Trophoblast cell (in vitro differentiated cells and primary cell): ENCODE measurements at regions not wholly inside any gene's neighbourhood (a gene's known extent, or its start where the extent isn't known, plus 50 kb on each side); places are given as distances from the start of the nearest gene placed in this dataset.

Source experiments
- DNase-seq, 2 donors: peaks; one replicate each; pipeline ENCODE4 v3.0.0-alpha.2; 2016
- H2AFZ ChIP-seq: 2 replicates; pipeline ENCODE4 v1.6.1; 2013; ENCODE audit warnings: low read length, moderate library complexity, mild to moderate bottlenecking; ENCODE audit not compliant: insufficient read depth, poor library complexity
- H2AK5ac ChIP-seq: 2 replicates; pipeline ENCODE4 v1.6.1; 2013; ENCODE audit warnings: mild to moderate bottlenecking, low read length
- H2BK120ac ChIP-seq: 2 replicates; pipeline ENCODE4 v1.6.1; 2013; ENCODE audit warnings: low read length, mild to moderate bottlenecking, moderate library complexity; ENCODE audit not compliant: insufficient read depth, poor library complexity
- H2BK12ac ChIP-seq: 2 replicates; pipeline ENCODE4 v1.6.1; 2013; ENCODE audit warnings: mild to moderate bottlenecking, low read length, moderate library complexity
- H2BK5ac ChIP-seq: 2 replicates; pipeline ENCODE4 v1.6.1; 2013; ENCODE audit warnings: low read length, low read depth, moderate library complexity, mild to moderate bottlenecking; ENCODE audit not compliant: poor library complexity
- H3K14ac ChIP-seq: 2 replicates; pipeline ENCODE4 v1.6.1; 2013; ENCODE audit warnings: mild to moderate bottlenecking, low read length
- H3K18ac ChIP-seq: 2 replicates; pipeline ENCODE4 v1.6.1; 2013; ENCODE audit warnings: mild to moderate bottlenecking, low read length
- H3K23ac ChIP-seq: 2 replicates; pipeline ENCODE4 v1.6.1; 2013; ENCODE audit warnings: low read length
- H3K27ac ChIP-seq: 2 replicates; pipeline ENCODE4 v1.5.1; 2013; ENCODE audit warnings: low read depth, mild to moderate bottlenecking, inconsistent platforms, low read length, moderate library complexity
- H3K27me3 ChIP-seq: 2 replicates; pipeline ENCODE4 v1.6.1; 2013; ENCODE audit warnings: inconsistent platforms, mild to moderate bottlenecking, low read length, moderate library complexity; ENCODE audit not compliant: insufficient read depth
- H3K36me3 ChIP-seq, 2 experiments: 1 replicate in 1 of 2; 2 replicates in 1 of 2; pipeline ENCODE4 v1.6.1; 2013; ENCODE audit warnings: low read length in 2 of 2, mild to moderate bottlenecking in 2 of 2, moderate library complexity in 1 of 2; ENCODE audit not compliant: insufficient read depth in 2 of 2, control insufficient read depth in 1 of 2
- H3K4ac ChIP-seq: 2 replicates; pipeline ENCODE4 v1.6.1; 2013; ENCODE audit warnings: low read depth, mild to moderate bottlenecking, low read length, moderate library complexity
- H3K4me1 ChIP-seq, 2 experiments: 1 replicate in 1 of 2; 2 replicates in 1 of 2; pipeline ENCODE4 v1.6.1; 2013; ENCODE audit warnings: low read length in 2 of 2, mild to moderate bottlenecking in 2 of 2, moderate library complexity in 1 of 2; ENCODE audit not compliant: insufficient read depth in 2 of 2, control insufficient read depth in 1 of 2
- H3K4me2 ChIP-seq: 2 replicates; pipeline ENCODE4 v1.6.1; 2013; ENCODE audit warnings: inconsistent platforms, mild to moderate bottlenecking, low read length, moderate library complexity
- H3K4me3 ChIP-seq: 2 replicates; pipeline ENCODE4 v1.5.1; 2013; ENCODE audit warnings: mild to moderate bottlenecking, low read depth, low read length, inconsistent platforms
- H3K79me1 ChIP-seq: one replicate; pipeline ENCODE4 v1.6.1; 2013; ENCODE audit warnings: low read length
- H3K79me2 ChIP-seq: 2 replicates; pipeline ENCODE4 v1.6.1; 2013; ENCODE audit warnings: low read length, mild to moderate bottlenecking; ENCODE audit not compliant: control insufficient read depth, insufficient read depth, poor library complexity
- H3K9ac ChIP-seq: 2 replicates; pipeline ENCODE4 v1.6.1; 2013; ENCODE audit warnings: mild to moderate bottlenecking, low read length
- H3K9me3 ChIP-seq: 2 replicates; pipeline ENCODE4 v1.6.1; 2013; ENCODE audit warnings: low read depth, mild to moderate bottlenecking, control low read depth, inconsistent platforms, low read length; ENCODE audit not compliant: insufficient read depth
- H4K12ac ChIP-seq: 2 replicates; pipeline ENCODE4 v1.6.1; 2013; ENCODE audit warnings: low read depth, mild to moderate bottlenecking, low read length, moderate library complexity
- H4K8ac ChIP-seq: 2 replicates; pipeline ENCODE4 v1.6.1; 2013; ENCODE audit warnings: low read depth, mild to moderate bottlenecking, low read length, moderate library complexity
- H4K91ac ChIP-seq: one replicate; pipeline ENCODE4 v1.6.1; 2013; ENCODE audit warnings: low read depth, mild to moderate bottlenecking, low read length, moderate library complexity
- WGBS: extraction: QIAGEN DNeasy Blood & Tissue Kit; methylation state at CpG from one replicate; pipeline ENCODE4 v1.1.7; 2013; ENCODE audit warnings: missing lambda C conversion rate; ENCODE audit not compliant: insufficient read length, insufficient coverage; ENCODE audit errors: extremely low coverage; 5-methylcytosine and 5-hydroxymethylcytosine counted together

DNA sequence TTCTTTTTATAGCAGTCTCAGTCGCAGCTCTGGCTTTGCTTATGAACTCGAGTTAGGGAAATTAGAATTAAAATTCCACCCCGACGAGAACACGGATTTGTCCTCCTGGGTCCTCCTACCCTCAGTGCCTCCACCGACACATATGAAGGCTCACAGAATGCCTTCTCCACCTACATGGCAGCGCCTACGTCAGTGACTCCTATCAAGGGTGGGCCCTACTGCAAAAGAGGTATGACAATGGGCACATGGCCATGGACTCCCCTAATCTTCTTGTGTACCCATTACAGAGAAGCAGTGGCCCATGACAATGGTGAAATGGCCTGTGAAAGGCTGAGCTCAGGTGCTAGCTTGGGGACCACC is 173.0 kb upstream of the TLE3 start:
- DNase-seq, result no peak
- no peaks in the 10 kb centered on the region for H3K27me3 ChIP-seq
- H3K79me1 ChIP-seq, result peaks cover 5% of the 10 kb centered on the region
- H3K9me3 ChIP-seq, result no peaks in the 10 kb centered on the region
- H4K91ac ChIP-seq, result peak overlapping the region; percentile 60
- H3K36me3 ChIP-seq, result no peaks in the 10 kb centered on the region
- peak overlapping the region; percentile 35 for H2BK120ac ChIP-seq
- H4K8ac ChIP-seq, result no peak overlapping the region
- no peak overlapping the region for H4K12ac ChIP-seq
- WGBS, result no CpG with 5 or more reads among the region's 8 CpGs
- peak overlapping the region; percentile 13 for H2AK5ac ChIP-seq
- no peak overlapping the region for H3K4me2 ChIP-seq
- H3K9ac ChIP-seq, result no peak overlapping the region
- no peaks in the 10 kb centered on the region for H3K79me2 ChIP-seq
- H3K4me1 ChIP-seq, result peaks cover 22 to 24% of the 10 kb centered on the region in 2 experiments
- H2BK5ac ChIP-seq, result no peak overlapping the region
- H3K27ac ChIP-seq, result no peak overlapping the region
- H3K23ac ChIP-seq, result no peak overlapping the region
- peak overlapping the region; percentile 27 for H2BK12ac ChIP-seq
- no peak overlapping the region for H3K4me3 ChIP-seq
- no peak overlapping the region for H2AFZ ChIP-seq
- H3K18ac ChIP-seq, result no peak overlapping the region
- H3K14ac ChIP-seq, result peak overlapping the region; percentile 10
- no peak overlapping the region for H3K4ac ChIP-seq

GRCh38 chr15:70269991-70270751 is 172.5 kb upstream of the TLE3 start:
- Histone ChIP-seq H3K27ac (no peak overlapping the region), H3K27me3 (no peaks in the 10 kb centered on the region), H3K9ac (no peak overlapping the region), H3K18ac (no peak overlapping the region), H3K79me1 (peaks cover 5% of the 10 kb centered on the region), H3K4me1 (peaks cover 22 to 24% of the 10 kb centered on the region in 2 experiments), H2BK5ac (no peak overlapping the region), H2BK12ac (no peak overlapping the region), H3K9me3 (no peaks in the 10 kb centered on the region), H2AK5ac (no peak overlapping the region), H4K12ac (no peak overlapping the region), H3K36me3 (no peaks in the 10 kb centered on the region), H3K4ac (no peak overlapping the region), H2BK120ac (no peak overlapping the region), H2AFZ (no peak overlapping the region), H3K79me2 (no peaks in the 10 kb centered on the region), H3K4me3 (no peak overlapping the region), H3K23ac (no peak overlapping the region), H3K4me2 (no peak overlapping the region), H4K8ac (no peak overlapping the region), H4K91ac (no peak overlapping the region), H3K14ac (no peak overlapping the region)
- WGBS, result no CpG with 5 or more reads among the region's 10 CpGs
- no peak for DNase-seq

- Histone ChIP-seq H3K9me3 (no peaks in the 10 kb centered on the region), H3K36me3 (no peaks in the 10 kb centered on the region), H2AK5ac (no peak overlapping the region), H3K27ac (no peak overlapping the region), H3K4me2 (no peak overlapping the region), H3K4me3 (no peak overlapping the region), H2BK120ac (no peak overlapping the region), H3K4ac (no peak overlapping the region), H3K27me3 (no peaks in the 10 kb centered on the region), H3K79me2 (no peaks in the 10 kb centered on the region), H3K4me1 (peaks cover 22 to 24% of the 10 kb centered on the region in 2 experiments), H3K79me1 (peaks cover 5% of the 10 kb centered on the region), H4K91ac (no peak overlapping the region), H2BK12ac (no peak overlapping the region), H2BK5ac (no peak overlapping the region), H3K18ac (no peak overlapping the region), H3K14ac (no peak overlapping the region), H2AFZ (no peak overlapping the region), H4K8ac (no peak overlapping the region), H3K9ac (no peak overlapping the region), H3K23ac (no peak overlapping the region), H4K12ac (no peak overlapping the region)
- no peak for DNase-seq
- no CpG with 5 or more reads among the region's 9 CpGs for WGBS
These were observed 171.7 kb upstream of the TLE3 start for GRCh38 chr15:70269311-70269911.

DNA sequence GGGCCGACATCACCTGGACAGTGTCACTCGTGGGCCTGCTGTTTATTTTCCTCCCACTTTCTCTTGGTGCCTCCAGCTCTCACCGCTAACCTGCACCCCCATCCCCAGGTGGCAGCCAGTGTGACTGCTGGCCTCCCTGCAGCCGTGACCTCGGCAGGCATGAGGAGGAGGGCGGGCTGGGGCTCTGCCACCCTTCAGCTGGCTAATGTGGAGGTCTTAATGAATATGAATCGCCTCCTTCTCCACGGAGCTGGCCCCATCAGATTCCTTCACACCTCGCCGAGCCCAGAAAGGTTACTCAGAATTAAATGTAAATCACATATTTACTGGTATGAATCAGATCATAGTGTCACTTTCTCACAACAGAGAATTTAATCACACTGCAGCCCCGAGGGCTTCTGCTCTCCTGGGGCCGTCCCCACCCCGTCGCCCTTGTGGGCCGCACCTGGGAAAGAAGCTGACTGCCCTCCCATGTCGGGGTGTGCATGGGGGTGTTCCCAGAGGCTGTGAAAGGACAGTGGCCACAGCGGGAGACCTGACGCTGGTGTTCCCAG is 171.1 kb upstream of the TLE3 start:
- no peak overlapping the region for H2AK5ac ChIP-seq
- no peak overlapping the region for H4K91ac ChIP-seq
- H3K27me3 ChIP-seq, result no peaks in the 10 kb centered on the region
- H3K9me3 ChIP-seq, result no peaks in the 10 kb centered on the region
- no peak overlapping the region for H3K23ac ChIP-seq
- H3K9ac ChIP-seq, result no peak overlapping the region
- H3K79me2 ChIP-seq, result no peaks in the 10 kb centered on the region
- H3K4me2 ChIP-seq, result no peak overlapping the region
- no peak overlapping the region for H3K4ac ChIP-seq
- H4K12ac ChIP-seq, result no peak overlapping the region
- H3K79me1 ChIP-seq, result peaks cover 5% of the 10 kb centered on the region
- no peak overlapping the region for H3K27ac ChIP-seq
- H3K14ac ChIP-seq, result no peak overlapping the region
- H2BK120ac ChIP-seq, result no peak overlapping the region
- no peak overlapping the region for H2BK12ac ChIP-seq
- no peak overlapping the region for H2AFZ ChIP-seq
- no peaks in the 10 kb centered on the region for H3K36me3 ChIP-seq
- peaks cover 22 to 24% of the 10 kb centered on the region in 2 experiments for H3K4me1 ChIP-seq
- H2BK5ac ChIP-seq, result no peak overlapping the region
- no peak overlapping the region for H4K8ac ChIP-seq
- DNase-seq, result no peak
- WGBS, result no CpG with 5 or more reads among the region's 18 CpGs
- no peak overlapping the region for H3K4me3 ChIP-seq
- no peak overlapping the region for H3K18ac ChIP-seq
